Vagina (tissue), 2 donors: ENCODE measurements at regions not wholly inside any gene's neighbourhood (a gene's known extent, or its start where the extent isn't known, plus 50 kb on each side); places are given as distances from the start of the nearest gene placed in this dataset.

Experiments used
- DNase-seq, 2 donors: peaks; one replicate each; pipeline ENCODE4 v3.0.0-alpha.2; 2017; ENCODE audit errors: extremely low spot score in 2 of 2
- H3K27ac ChIP-seq: fragments of 200-600 bp; sonication (generic); one replicate; pipeline ENCODE4 v1.5.1; 2019
- H3K27me3 ChIP-seq: fragments of 200-600 bp; sonication (generic); one replicate; pipeline ENCODE4 v1.5.1; 2019
- H3K36me3 ChIP-seq, 2 donors: fragments of 200-600 bp; sonication (generic); one replicate each; pipeline ENCODE4 v1.5.1; 2017 to 2019
- H3K4me1 ChIP-seq: fragments of 200-600 bp; sonication (generic); one replicate; pipeline ENCODE4 v1.5.1; 2019
- H3K4me3 ChIP-seq, 2 donors: fragments of 200-600 bp; sonication (generic); 1 replicate in 1 of 2; 2 replicates in 1 of 2; pipeline ENCODE4 v1.5.1; 2016 to 2019
- H3K9me3 ChIP-seq: fragments of 200-600 bp; sonication (generic); one replicate; pipeline ENCODE4 v1.5.1; 2019
- CTCF ChIP-seq, 3 experiments: fragments of 450-650 bp in 2 of 3; fragments of 200-600 bp in 1 of 3; sonication (generic) in 1 of 3; IDR thresholded peaks; one replicate each; pipeline ENCODE4 v1.5.1; 2017 to 2019; ENCODE audit warnings: antibody characterized with exemption in 3 of 3, mild to moderate bottlenecking in 2 of 3, moderate library complexity in 2 of 3
- POLR2A ChIP-seq, 2 donors: fragments of 450-650 bp; IDR thresholded peaks; one replicate each; pipeline ENCODE4 v1.6.1; 2017; ENCODE audit warnings: antibody characterized with exemption in 2 of 2, mild to moderate bottlenecking in 2 of 2, moderate library complexity in 2 of 2
- POLR2AphosphoS5 ChIP-seq, 2 donors: sonication (generic); formaldehyde crosslinking; IDR thresholded peaks; one replicate each; pipeline ENCODE4 v1.9.0; 2017; ENCODE audit warnings: antibody characterized with exemption in 2 of 2, mild to moderate bottlenecking in 2 of 2, low read depth in 1 of 2; ENCODE audit not compliant: insufficient read depth in 1 of 2
- intact Hi-C: fragments of 100-400 bp; cut with DNase I; formaldehyde crosslinking; loops from one replicate; pipeline ENCODE4 v1.15.1; 2023

- TF ChIP-seq POLR2AphosphoS5 (IDR thresholded peaks at IDR 0.05; ENCODE audit: insufficient read depth in 1 of 2, low read depth in 1 of 2), result no peak
- TF ChIP-seq CTCF (IDR thresholded peaks at IDR 0.05), result no peak
- TF ChIP-seq POLR2A (IDR thresholded peaks at IDR 0.05), result no peak
- DNase-seq, result no peak
- H3K36me3 ChIP-seq, result no peaks in the 10 kb centered on the region
These were observed 436.8 kb upstream of the PRKX start for GRCh38 chrX:4150259-4150658.

GRCh38 chrX:4129626-4130025 is 416.2 kb upstream of the PRKX start:
- intact Hi-C loops, result no loop called here
- Histone ChIP-seq H3K4me1 (no peaks in the 10 kb centered on the region), H3K27me3 (no peaks in the 10 kb centered on the region), H3K4me3 (no peak overlapping the region), H3K36me3 (no peaks in the 10 kb centered on the region), H3K9me3 (no peaks in the 10 kb centered on the region), H3K27ac (no peak overlapping the region)
- no peak for DNase-seq
- TF ChIP-seq CTCF (IDR thresholded peaks at IDR 0.05) (no peak), POLR2A (IDR thresholded peaks at IDR 0.05) (no peak), POLR2AphosphoS5 (IDR thresholded peaks at IDR 0.05; ENCODE audit: insufficient read depth in 1 of 2, low read depth in 1 of 2) (no peak)

More at GRCh38 chrX:4150259-4150658, 436.8 kb upstream of the PRKX start:
- Histone ChIP-seq H3K4me1 (no peaks in the 10 kb centered on the region), H3K27ac (no peak overlapping the region), H3K27me3 (no peaks in the 10 kb centered on the region), H3K9me3 (no peaks in the 10 kb centered on the region), H3K4me3 (no peak overlapping the region)
- intact Hi-C loops, result no loop called here

GRCh38 chrX:4118666-4119530 is 405.4 kb upstream of the PRKX start:
- DNase-seq, result no peak
- no peaks in the 10 kb centered on the region for H3K27me3 ChIP-seq
- intact Hi-C loops, result no loop called here
- H3K4me3 ChIP-seq, result no peak overlapping the region
- no peaks in the 10 kb centered on the region for H3K4me1 ChIP-seq
- no peak for TF ChIP-seq CTCF (IDR thresholded peaks at IDR 0.05)
- no peak for TF ChIP-seq POLR2AphosphoS5 (IDR thresholded peaks at IDR 0.05; ENCODE audit: insufficient read depth in 1 of 2, low read depth in 1 of 2)
- TF ChIP-seq POLR2A (IDR thresholded peaks at IDR 0.05), result no peak
- H3K27ac ChIP-seq, result no peak overlapping the region
- H3K36me3 ChIP-seq, result no peaks in the 10 kb centered on the region
- no peaks in the 10 kb centered on the region for H3K9me3 ChIP-seq

GRCh38 chrX:4110964-4111363 is 397.5 kb upstream of the PRKX start:
- H3K4me3 ChIP-seq, result no peak overlapping the region
- no peaks in the 10 kb centered on the region for H3K4me1 ChIP-seq
- no peaks in the 10 kb centered on the region for H3K36me3 ChIP-seq
- intact Hi-C loops, result no loop called here
- H3K27ac ChIP-seq, result no peak overlapping the region
- TF ChIP-seq CTCF (IDR thresholded peaks at IDR 0.05) (no peak), POLR2A (IDR thresholded peaks at IDR 0.05) (no peak), POLR2AphosphoS5 (IDR thresholded peaks at IDR 0.05; ENCODE audit: insufficient read depth in 1 of 2, low read depth in 1 of 2) (no peak)
- H3K9me3 ChIP-seq, result no peaks in the 10 kb centered on the region
- H3K27me3 ChIP-seq, result no peaks in the 10 kb centered on the region
- no peak for DNase-seq

GRCh38 chrX:4094926-4095325 is 381.5 kb upstream of the PRKX start:
- Histone ChIP-seq H3K27ac (no peak overlapping the region), H3K36me3 (no peaks in the 10 kb centered on the region)
- no peak for DNase-seq

More at GRCh38 chrX:4094926-4095325, 381.5 kb upstream of the PRKX start:
- Histone ChIP-seq H3K4me1 (no peaks in the 10 kb centered on the region), H3K9me3 (no peaks in the 10 kb centered on the region), H3K4me3 (no peak overlapping the region), H3K27me3 (no peaks in the 10 kb centered on the region)
- no peak for TF ChIP-seq POLR2AphosphoS5 (IDR thresholded peaks at IDR 0.05; ENCODE audit: insufficient read depth in 1 of 2, low read depth in 1 of 2)
- no peak for TF ChIP-seq CTCF (IDR thresholded peaks at IDR 0.05)
- intact Hi-C loops, result no loop called here
